WTC11 (cell line): ENCODE measurements at regions not wholly inside any gene's neighbourhood (a gene's known extent, or its start where the extent isn't known, plus 50 kb on each side); places are given as distances from the start of the nearest gene placed in this dataset.

Source experiments
- SP1 ChIP-seq: sonication (generic); formaldehyde crosslinking; conservative IDR thresholded peaks from 2 replicates; pipeline ENCODE4 v1.8.1; 2022; ENCODE audit warnings: missing genetic modification reagents
- TF ChIP-seq, protein P1 (sequence below): sonication (generic); formaldehyde crosslinking; IDR thresholded peaks from 2 replicates; pipeline ENCODE4 v1.8.0; 2022; ENCODE audit warnings: missing genetic modification reagents
- TF ChIP-seq, protein P2 (sequence below): fragments of 200-600 bp; IDR thresholded peaks from 2 replicates; pipeline ENCODE4 v1.8.0; 2022; ENCODE audit warnings: antibody characterized with exemption
- TF ChIP-seq, protein P3 (sequence below): sonication (generic); formaldehyde crosslinking; IDR thresholded peaks from 2 replicates; pipeline ENCODE4 v1.8.0; 2022; ENCODE audit warnings: mild to moderate bottlenecking, missing genetic modification reagents
- TF ChIP-seq, protein P4 (sequence below): sonication (generic); formaldehyde crosslinking; IDR thresholded peaks from 2 replicates; pipeline ENCODE4 v1.8.0; 2022; ENCODE audit warnings: mild to moderate bottlenecking, missing genetic modification reagents

DNA sequence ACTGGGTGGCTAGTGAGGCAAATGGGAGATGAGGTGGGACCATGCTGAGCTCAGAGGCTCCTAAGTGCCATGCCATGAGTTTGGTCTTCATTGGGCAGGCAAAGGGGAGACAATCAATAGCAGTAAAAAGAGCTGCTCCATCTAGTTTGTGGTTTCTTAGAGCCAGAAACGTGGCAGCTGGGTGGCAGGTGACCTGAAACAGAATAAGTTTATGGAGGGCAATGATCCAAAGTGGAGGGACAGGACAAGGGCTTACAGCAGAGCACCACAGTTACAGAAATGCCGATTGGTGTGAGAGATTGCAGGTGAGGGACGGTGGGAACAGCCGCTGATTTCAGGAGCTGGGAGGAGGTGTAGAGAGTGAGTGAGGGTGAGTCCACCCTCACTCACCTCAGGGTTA is 237.0 kb downstream of the LPIN1 start:
- TF ChIP-seq, protein P1, sequence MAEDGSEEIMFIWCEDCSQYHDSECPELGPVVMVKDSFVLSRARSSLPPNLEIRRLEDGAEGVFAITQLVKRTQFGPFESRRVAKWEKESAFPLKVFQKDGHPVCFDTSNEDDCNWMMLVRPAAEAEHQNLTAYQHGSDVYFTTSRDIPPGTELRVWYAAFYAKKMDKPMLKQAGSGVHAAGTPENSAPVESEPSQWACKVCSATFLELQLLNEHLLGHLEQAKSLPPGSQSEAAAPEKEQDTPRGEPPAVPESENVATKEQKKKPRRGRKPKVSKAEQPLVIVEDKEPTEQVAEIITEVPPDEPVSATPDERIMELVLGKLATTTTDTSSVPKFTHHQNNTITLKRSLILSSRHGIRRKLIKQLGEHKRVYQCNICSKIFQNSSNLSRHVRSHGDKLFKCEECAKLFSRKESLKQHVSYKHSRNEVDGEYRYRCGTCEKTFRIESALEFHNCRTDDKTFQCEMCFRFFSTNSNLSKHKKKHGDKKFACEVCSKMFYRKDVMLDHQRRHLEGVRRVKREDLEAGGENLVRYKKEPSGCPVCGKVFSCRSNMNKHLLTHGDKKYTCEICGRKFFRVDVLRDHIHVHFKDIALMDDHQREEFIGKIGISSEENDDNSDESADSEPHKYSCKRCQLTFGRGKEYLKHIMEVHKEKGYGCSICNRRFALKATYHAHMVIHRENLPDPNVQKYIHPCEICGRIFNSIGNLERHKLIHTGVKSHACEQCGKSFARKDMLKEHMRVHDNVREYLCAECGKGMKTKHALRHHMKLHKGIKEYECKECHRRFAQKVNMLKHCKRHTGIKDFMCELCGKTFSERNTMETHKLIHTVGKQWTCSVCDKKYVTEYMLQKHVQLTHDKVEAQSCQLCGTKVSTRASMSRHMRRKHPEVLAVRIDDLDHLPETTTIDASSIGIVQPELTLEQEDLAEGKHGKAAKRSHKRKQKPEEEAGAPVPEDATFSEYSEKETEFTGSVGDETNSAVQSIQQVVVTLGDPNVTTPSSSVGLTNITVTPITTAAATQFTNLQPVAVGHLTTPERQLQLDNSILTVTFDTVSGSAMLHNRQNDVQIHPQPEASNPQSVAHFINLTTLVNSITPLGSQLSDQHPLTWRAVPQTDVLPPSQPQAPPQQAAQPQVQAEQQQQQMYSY = no peak
- TF ChIP-seq, protein P2, sequence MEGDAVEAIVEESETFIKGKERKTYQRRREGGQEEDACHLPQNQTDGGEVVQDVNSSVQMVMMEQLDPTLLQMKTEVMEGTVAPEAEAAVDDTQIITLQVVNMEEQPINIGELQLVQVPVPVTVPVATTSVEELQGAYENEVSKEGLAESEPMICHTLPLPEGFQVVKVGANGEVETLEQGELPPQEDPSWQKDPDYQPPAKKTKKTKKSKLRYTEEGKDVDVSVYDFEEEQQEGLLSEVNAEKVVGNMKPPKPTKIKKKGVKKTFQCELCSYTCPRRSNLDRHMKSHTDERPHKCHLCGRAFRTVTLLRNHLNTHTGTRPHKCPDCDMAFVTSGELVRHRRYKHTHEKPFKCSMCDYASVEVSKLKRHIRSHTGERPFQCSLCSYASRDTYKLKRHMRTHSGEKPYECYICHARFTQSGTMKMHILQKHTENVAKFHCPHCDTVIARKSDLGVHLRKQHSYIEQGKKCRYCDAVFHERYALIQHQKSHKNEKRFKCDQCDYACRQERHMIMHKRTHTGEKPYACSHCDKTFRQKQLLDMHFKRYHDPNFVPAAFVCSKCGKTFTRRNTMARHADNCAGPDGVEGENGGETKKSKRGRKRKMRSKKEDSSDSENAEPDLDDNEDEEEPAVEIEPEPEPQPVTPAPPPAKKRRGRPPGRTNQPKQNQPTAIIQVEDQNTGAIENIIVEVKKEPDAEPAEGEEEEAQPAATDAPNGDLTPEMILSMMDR = no peak
- TF ChIP-seq, protein P3, sequence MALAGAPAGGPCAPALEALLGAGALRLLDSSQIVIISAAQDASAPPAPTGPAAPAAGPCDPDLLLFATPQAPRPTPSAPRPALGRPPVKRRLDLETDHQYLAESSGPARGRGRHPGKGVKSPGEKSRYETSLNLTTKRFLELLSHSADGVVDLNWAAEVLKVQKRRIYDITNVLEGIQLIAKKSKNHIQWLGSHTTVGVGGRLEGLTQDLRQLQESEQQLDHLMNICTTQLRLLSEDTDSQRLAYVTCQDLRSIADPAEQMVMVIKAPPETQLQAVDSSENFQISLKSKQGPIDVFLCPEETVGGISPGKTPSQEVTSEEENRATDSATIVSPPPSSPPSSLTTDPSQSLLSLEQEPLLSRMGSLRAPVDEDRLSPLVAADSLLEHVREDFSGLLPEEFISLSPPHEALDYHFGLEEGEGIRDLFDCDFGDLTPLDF (CRISPR knock-in tag) = no peak
- TF ChIP-seq, protein P4, sequence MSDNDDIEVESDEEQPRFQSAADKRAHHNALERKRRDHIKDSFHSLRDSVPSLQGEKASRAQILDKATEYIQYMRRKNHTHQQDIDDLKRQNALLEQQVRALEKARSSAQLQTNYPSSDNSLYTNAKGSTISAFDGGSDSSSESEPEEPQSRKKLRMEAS (CRISPR knock-in tag) = no peak
- no peak for TF ChIP-seq SP1
